Lung (tissue), 11 donors: ENCODE measurements at regions not wholly inside any gene's neighbourhood (a gene's known extent, or its start where the extent isn't known, plus 50 kb on each side); places are given as distances from the start of the nearest gene placed in this dataset.

Experiments
- ATAC-seq: fragments of 200-7000 bp; cut with Tn5 transposase; one replicate; pipeline ENCODE4 v1.9.1; 2020; ENCODE audit warnings: moderate number of reproducible peaks; ENCODE audit not compliant: insufficient read depth, low FRiP score
- DNase-seq, 3 donors: peaks; one replicate each; pipeline ENCODE4 v3.0.0-alpha.2; 2013 to 2017
- H3K27ac ChIP-seq, 2 donors: one replicate each; pipeline ENCODE4 v1.5.1; 2013; ENCODE audit warnings: mild to moderate bottlenecking in 2 of 2, moderate library complexity in 2 of 2, control low read depth in 1 of 2, inconsistent platforms in 1 of 2, low read depth in 1 of 2, low read length in 1 of 2
- H3K27me3 ChIP-seq, 3 donors: one replicate each; pipeline ENCODE4 v1.5.1; 2013; ENCODE audit warnings: low read length in 2 of 3; ENCODE audit not compliant: control insufficient read depth in 3 of 3, insufficient read depth in 3 of 3
- H3K36me3 ChIP-seq, 4 donors: one replicate each; pipeline ENCODE4 v1.5.1; 2013; ENCODE audit warnings: low read length in 4 of 4, mild to moderate bottlenecking in 1 of 4, moderate library complexity in 1 of 4; ENCODE audit not compliant: control insufficient read depth in 4 of 4, insufficient read depth in 4 of 4
- H3K4me1 ChIP-seq, 5 donors: one replicate each; pipeline ENCODE4 v1.5.1; 2013; ENCODE audit warnings: low read length in 5 of 5, mild to moderate bottlenecking in 2 of 5, moderate library complexity in 1 of 5; ENCODE audit not compliant: control insufficient read depth in 5 of 5, insufficient read depth in 5 of 5
- H3K4me3 ChIP-seq: one replicate; pipeline ENCODE4 v1.5.1; 2013; ENCODE audit warnings: mild to moderate bottlenecking, control low read depth, moderate library complexity
- H3K9ac ChIP-seq, 2 donors: one replicate each; pipeline ENCODE4 v1.5.1; 2013; ENCODE audit warnings: low read length in 2 of 2, control low read depth in 1 of 2; ENCODE audit not compliant: insufficient read depth in 1 of 2
- H3K9me3 ChIP-seq, 4 donors: one replicate each; pipeline ENCODE4 v1.5.1; 2013; ENCODE audit warnings: low read length in 3 of 4, mild to moderate bottlenecking in 1 of 4, moderate library complexity in 1 of 4; ENCODE audit not compliant: control insufficient read depth in 4 of 4, insufficient read depth in 3 of 4
- WGBS, 2 donors: extraction: QIAGEN DNeasy Blood & Tissue Kit; methylation state at CpG; one replicate each; pipeline ENCODE4 v1.1.7; 2013; 5-methylcytosine and 5-hydroxymethylcytosine counted together
- TF ChIP-seq, protein P1 (sequence below): IDR thresholded peaks from 2 replicates; pipeline ENCODE4 v1.5.1; 2012; ENCODE audit warnings: mild to moderate bottlenecking; ENCODE audit errors: control extremely low read depth, extremely low read depth
- donor health status: control.
- donor health status: control.
- donor health status: Bipolar disorder and iron deficiency.
- donor health status: healthy.
- donor health status: DM: yes; HTN: yes; CAD: no.

- TF ChIP-seq, protein P1, sequence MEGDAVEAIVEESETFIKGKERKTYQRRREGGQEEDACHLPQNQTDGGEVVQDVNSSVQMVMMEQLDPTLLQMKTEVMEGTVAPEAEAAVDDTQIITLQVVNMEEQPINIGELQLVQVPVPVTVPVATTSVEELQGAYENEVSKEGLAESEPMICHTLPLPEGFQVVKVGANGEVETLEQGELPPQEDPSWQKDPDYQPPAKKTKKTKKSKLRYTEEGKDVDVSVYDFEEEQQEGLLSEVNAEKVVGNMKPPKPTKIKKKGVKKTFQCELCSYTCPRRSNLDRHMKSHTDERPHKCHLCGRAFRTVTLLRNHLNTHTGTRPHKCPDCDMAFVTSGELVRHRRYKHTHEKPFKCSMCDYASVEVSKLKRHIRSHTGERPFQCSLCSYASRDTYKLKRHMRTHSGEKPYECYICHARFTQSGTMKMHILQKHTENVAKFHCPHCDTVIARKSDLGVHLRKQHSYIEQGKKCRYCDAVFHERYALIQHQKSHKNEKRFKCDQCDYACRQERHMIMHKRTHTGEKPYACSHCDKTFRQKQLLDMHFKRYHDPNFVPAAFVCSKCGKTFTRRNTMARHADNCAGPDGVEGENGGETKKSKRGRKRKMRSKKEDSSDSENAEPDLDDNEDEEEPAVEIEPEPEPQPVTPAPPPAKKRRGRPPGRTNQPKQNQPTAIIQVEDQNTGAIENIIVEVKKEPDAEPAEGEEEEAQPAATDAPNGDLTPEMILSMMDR: no peak
- peaks cover 0 to 7% (median 0%) of the 10 kb centered on the region in 3 donors for H3K27me3 ChIP-seq
- no peak overlapping the region for H3K27ac ChIP-seq
- 75% methylated on average over 3 of the region's 3 CpGs for whole genome bisulfite sequencing, 2 donors
- no peak overlapping the region for H3K4me3 ChIP-seq
- no peak for ATAC-seq
- no peak overlapping the region for H3K9ac ChIP-seq
- DNase-seq: no peak
- no peaks in the 10 kb centered on the region for H3K36me3 ChIP-seq
- no peaks in the 10 kb centered on the region for H3K4me1 ChIP-seq
- H3K9me3 ChIP-seq: peaks cover 0 to 11% (median 8%) of the 10 kb centered on the region in 4 donors
These were observed 136.9 kb upstream of the VIPR2 start for GRCh38 chr7:159281573-159281972.

DNA sequence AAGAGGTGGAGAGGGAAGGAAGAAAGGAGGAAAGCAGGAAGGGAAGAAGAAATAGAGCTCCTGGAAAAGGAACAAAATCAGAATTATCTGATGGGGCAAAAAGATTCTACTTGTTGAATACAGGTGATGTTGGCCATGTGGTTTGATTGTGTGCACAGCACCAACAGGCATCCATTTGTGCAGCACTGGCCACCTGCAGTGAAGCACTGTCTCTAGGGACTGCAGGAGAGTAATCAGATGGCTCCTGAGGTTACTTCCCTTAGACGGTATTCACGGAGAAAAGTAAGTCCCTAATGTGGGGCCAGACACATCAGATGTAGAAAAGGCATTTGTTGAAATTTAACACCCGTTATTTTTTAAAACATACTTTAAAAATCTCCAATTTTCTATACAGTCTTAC, 135.3 kb upstream of the VIPR2 start:
- 79 to 83% methylated on average over 3 of the region's 3 CpGs for WGBS, 2 donors
- peaks cover 0 to 10% (median 8%) of the 10 kb centered on the region in 4 donors for H3K9me3 ChIP-seq
- no peaks in the 10 kb centered on the region for H3K36me3 ChIP-seq

GRCh38 chr7:159272739-159273138, 128.1 kb upstream of the VIPR2 start:
- 73 to 78% methylated on average over 3 of the region's 3 CpGs for WGBS, 2 donors
- ATAC-seq: no peak
- TF ChIP-seq, protein P1: no peak
- Histone ChIP-seq H3K27me3 (no peaks in the 10 kb centered on the region), H3K4me3 (no peak overlapping the region), H3K27ac (no peak overlapping the region), H3K9me3 (peaks cover 2 to 15% (median 11%) of the 10 kb centered on the region in 4 donors), H3K9ac (no peak overlapping the region), H3K4me1 (no peaks in the 10 kb centered on the region), H3K36me3 (no peaks in the 10 kb centered on the region)
- no peak for DNase-seq

More for the DNA sequence above, 135.3 kb upstream of the VIPR2 start:
- Histone ChIP-seq H3K27ac (no peak overlapping the region), H3K9ac (no peak overlapping the region), H3K27me3 (peaks cover 0 to 7% (median 0%) of the 10 kb centered on the region in 3 donors), H3K4me1 (no peaks in the 10 kb centered on the region), H3K4me3 (no peak overlapping the region)
- DNase-seq (no peak), ATAC-seq (no peak)
- TF ChIP-seq, protein P1: no peak

- DNase-seq (no peak), ATAC-seq (no peak)
- Histone ChIP-seq H3K9ac (no peak overlapping the region), H3K36me3 (no peaks in the 10 kb centered on the region), H3K4me3 (no peak overlapping the region), H3K27ac (no peak overlapping the region), H3K4me1 (no peaks in the 10 kb centered on the region), H3K9me3 (peaks cover 2 to 13% (median 9%) of the 10 kb centered on the region in 4 donors), H3K27me3 (no peaks in the 10 kb centered on the region)
- TF ChIP-seq, protein P1: no peak
- WGBS, 2 donors: 30 to 39% methylated on average over 1 of the region's 1 CpG
These were observed 127.1 kb upstream of the VIPR2 start for GRCh38 chr7:159271781-159272180.
